GF-D8 (cell line): ENCODE measurements at regions not wholly inside any gene's neighbourhood (a gene's known extent, or its start where the extent isn't known, plus 50 kb on each side); places are given as distances from the start of the nearest gene placed in this dataset.

ENCODE experiments used
- DNase-seq: peaks from one replicate; lab custom pipeline; 2025; lab: John Stamatoyannopoulos, UW

DNA sequence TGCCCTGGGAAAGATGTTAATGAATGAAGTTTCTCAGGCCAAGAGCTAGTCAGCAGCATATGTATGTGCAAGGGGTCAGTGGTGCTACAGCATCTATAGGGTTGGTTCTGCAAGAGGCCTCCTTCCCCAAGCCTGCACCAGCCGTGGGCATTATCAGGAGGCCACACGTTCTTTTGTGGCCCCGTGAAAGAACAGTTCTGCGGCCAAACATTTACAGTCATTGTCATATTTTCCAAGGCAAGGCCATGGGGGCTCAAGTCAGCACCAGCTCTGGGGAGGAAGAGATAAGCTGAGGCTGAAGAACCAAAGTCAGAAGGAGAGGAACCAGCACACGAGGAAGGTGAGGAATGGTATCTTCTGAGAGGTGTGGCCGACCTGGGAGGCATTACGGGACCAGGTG, 54.4 kb upstream of the TMEM72 start:
- no peak for DNase-seq

DNA sequence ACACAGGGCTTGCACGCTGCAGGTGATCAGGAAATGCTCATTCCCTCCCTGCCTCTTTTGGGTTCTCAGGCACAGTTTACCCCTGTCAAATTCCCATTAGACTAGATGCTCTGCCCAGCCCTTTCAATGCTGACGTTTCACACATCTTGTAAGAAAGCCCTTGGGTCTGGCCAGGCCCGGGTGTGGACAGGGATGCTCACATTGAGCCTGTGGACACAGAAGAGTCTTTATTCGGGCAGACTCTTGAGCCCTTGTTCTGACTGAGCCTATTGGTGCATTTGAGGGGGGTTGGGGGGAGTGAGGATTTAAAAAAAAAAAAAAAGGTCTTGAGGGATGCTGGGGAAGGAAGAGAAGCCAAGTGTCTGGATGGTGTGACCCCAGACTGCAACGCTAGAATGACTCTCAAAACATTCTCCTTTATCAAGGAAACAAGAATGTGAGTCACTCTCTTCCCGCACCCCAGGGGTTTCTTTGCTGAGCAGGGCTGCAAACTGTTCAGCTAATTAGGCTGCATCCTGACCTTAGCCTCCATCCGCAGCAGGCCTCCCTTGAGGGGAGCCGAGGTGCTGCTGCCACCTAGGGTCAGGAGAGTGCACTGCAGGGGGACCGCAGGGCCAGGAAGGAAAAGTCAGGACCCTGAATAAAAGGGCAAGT, 53.6 kb upstream of the TMEM72 start:
- DNase-seq, result no peak

DNA sequence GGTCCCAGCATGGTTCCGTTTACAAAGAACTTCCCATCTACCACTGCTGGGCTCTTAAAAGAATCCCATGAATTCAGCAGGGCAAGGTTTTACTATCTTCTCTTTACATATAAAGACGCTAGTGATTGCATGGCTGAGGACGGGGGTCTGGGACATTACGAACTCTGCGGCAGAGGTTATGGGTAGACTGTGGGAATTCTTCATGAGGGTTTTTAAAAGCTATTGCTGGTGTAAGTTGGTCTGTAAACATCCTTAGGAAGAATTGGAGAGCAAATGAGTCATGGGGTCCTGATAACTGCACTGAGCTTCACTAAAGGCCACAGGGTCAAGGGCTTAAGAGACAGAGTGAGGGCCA, 53.1 kb upstream of the TMEM72 start:
- no peak for DNase-seq

DNA sequence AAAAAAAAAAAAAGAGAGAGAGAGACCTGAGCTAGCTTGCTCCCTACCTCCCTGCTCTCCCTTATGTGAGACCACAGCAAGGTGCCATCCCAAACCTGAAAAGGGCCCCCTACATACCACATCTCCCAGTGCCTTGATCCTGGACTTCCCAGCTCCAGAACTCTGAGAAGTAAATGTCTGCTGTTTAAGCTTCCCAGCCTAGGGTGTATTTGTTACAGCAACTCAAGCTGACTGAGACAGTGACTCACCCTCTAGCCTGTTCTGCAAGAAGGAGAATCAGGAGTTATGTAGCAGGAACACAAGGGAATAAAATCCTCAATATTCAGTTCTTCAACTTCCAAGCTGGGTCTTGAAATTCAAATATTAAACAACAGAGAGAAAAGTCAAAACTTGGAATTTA, 52.1 kb upstream of the TMEM72 start:
- DNase-seq, result no peak

DNA sequence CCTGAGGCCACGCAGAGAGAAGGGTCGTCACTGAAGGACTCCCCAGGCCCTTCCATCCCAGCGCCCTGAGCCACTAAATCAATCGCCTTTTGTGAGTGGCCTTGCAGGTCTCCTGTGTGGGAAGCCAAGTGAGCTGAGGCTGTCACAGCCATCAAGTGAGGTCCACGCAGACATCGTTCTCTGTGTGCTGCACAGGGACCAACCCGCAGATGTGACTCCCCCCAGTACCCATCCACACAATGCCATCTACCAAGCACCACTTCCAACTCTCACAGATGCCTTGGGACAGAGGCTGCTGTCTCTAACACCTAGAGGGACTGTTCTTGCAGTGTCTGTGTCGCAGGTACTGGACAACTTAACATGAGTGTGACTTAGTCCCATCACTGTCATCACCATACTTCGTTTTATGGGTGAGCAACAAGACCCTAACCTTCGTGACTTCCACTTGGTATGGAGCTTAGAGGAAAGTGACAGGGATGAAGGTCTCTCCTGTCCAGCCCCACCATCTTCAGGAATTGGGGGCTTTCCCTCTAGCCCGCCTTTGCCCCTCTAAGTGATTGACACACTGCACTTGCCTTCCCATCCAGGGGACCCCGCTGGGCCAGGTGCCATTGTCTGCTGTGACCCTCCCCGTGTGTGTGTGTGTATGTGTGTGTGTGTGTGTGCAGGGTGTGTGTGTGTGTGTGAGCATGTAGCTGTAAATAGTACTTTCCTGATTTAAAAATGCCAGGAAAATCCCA, 51.4 kb upstream of the TMEM72 start:
- no peak for DNase-seq

DNA sequence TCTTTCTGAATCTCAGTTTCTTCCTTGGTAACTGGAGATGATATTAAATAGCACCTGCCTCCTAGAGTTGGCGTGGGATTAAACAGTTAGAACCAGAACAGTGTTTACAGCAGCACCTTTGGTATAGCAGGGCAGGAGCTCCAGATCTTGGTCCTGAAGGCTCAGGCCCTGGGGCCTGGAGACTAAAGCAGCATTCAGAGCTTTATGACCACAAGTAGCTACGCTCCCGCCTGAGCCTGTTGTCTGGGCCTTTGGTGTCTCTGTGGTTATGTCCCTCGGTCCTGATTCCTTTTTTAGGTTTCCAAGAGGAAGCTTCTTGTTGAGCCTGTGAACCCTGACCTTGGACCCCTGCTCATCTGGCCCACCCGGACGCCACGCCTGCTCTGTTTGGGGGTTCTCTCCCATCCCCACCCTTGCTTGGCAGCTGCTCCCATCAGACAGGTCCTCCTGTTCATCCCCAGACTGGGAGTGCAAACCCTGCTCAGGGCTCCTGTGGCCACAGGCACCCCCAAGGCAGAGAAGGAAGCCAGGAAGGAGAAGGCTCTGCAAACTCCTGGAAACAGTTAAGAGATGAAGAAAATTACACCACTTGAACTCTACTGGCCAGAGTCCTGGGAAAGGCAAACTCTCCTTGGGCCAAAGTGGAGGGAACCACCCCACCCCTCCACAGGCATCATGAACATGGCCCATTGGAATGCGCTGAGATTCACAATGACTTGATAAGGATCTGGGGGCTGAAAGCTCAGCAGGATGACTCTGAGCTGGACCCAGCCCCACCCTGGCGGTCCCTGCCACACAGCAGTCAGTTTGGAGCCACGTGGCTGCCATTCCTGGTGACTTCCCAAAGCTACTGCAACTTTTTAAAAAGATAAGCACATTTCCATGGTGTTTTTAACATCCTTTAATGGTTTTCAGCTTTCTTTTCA, 50.1 kb upstream of the TMEM72 start:
- DNase-seq, result no peak
